Sigmoid colon (tissue), 6 donors: ENCODE measurements at regions not wholly inside any gene's neighbourhood (a gene's known extent, or its start where the extent isn't known, plus 50 kb on each side); places are given as distances from the start of the nearest gene placed in this dataset.
"Not testable (repeated sequence)": the region's sequence is repeated elsewhere in the genome, so short reads cannot be mapped to it uniquely, and the experiment has no call there.

ENCODE experiments used
- DNase-seq: peaks from one replicate; pipeline ENCODE4 v3.0.0-alpha.2; 2019
- H3K27ac ChIP-seq, 4 donors: fragments of 200-600 bp; sonication (generic); one replicate each; pipeline ENCODE4 v1.5.1; 2016 to 2019; ENCODE audit warnings: mild to moderate bottlenecking in 1 of 4
- H3K27me3 ChIP-seq, 3 donors: fragments of 200-600 bp; sonication (generic); one replicate each; pipeline ENCODE4 v1.5.1; 2019; ENCODE audit warnings: mild to moderate bottlenecking in 1 of 3
- H3K36me3 ChIP-seq, 4 donors: fragments of 200-600 bp; sonication (generic); one replicate each; pipeline ENCODE4 v1.5.1; 2016 to 2019
- H3K4me1 ChIP-seq, 4 donors: fragments of 200-600 bp; sonication (generic); one replicate each; pipeline ENCODE4 v1.5.1; 2017 to 2019
- H3K4me3 ChIP-seq, 4 donors: fragments of 200-600 bp; sonication (generic); one replicate each; pipeline ENCODE4 v1.5.1; 2017 to 2019; ENCODE audit warnings: mild to moderate bottlenecking in 2 of 4, moderate library complexity in 1 of 4
- H3K9me3 ChIP-seq, 4 donors: fragments of 200-600 bp in 3 of 4; sonication (generic) in 3 of 4; one replicate each; pipeline versions ENCODE4 v1.5.1 to v1.6.1; 2013 to 2019
- CTCF ChIP-seq, 4 experiments: fragments of 450-650 bp in 3 of 4; fragments of 200-600 bp in 1 of 4; IDR thresholded peaks; one replicate each; pipeline ENCODE4 v1.5.1; 2016 to 2019; ENCODE audit warnings: antibody characterized with exemption in 4 of 4, mild to moderate bottlenecking in 3 of 4, moderate library complexity in 2 of 4
- EP300 ChIP-seq, 4 donors: sonication (generic); formaldehyde crosslinking; IDR thresholded peaks; one replicate each; pipeline ENCODE4 v1.6.1; 2017; ENCODE audit warnings: antibody characterized with exemption in 4 of 4
- POLR2A ChIP-seq, 2 donors: fragments of 450-650 bp; IDR thresholded peaks; one replicate each; pipeline ENCODE4 v1.6.1; 2016; ENCODE audit warnings: antibody characterized with exemption in 2 of 2, mild to moderate bottlenecking in 2 of 2, moderate library complexity in 2 of 2
- POLR2AphosphoS5 ChIP-seq, 4 donors: sonication (generic); formaldehyde crosslinking; IDR thresholded peaks; one replicate each; pipeline ENCODE4 v1.6.1; 2017; ENCODE audit warnings: antibody characterized with exemption in 4 of 4
- WGBS, 2 donors: extraction: QIAGEN DNeasy Blood & Tissue Kit; methylation state at CpG; one replicate each; pipeline ENCODE4 v1.1.7; 2013; 5-methylcytosine and 5-hydroxymethylcytosine counted together
- intact Hi-C: fragments of 100-400 bp; cut with DNase I; formaldehyde crosslinking; loops from one replicate; pipeline ENCODE4 v1.15.1; 2023
- donor health status: healthy with polysubstance abuse.
- donor health status: healthy.

- TF ChIP-seq EP300 (IDR thresholded peaks at IDR 0.05): no peak
- TF ChIP-seq POLR2AphosphoS5 (IDR thresholded peaks at IDR 0.05): no peak
- TF ChIP-seq POLR2A (IDR thresholded peaks at IDR 0.05): no peak
- TF ChIP-seq CTCF (IDR thresholded peaks at IDR 0.05): no peak
- Histone ChIP-seq H3K9me3 (no peaks in the 10 kb centered on the region), H3K27me3 (no peaks in the 10 kb centered on the region), H3K4me3 (no peak overlapping the region), H3K36me3 (no peaks in the 10 kb centered on the region), H3K27ac (no peak overlapping the region), H3K4me1 (no peaks in the 10 kb centered on the region)
- 86 to 87% methylated on average over 3 of the region's 3 CpGs for WGBS, 2 donors
- intact Hi-C loops: no loop called here
- no peak for DNase-seq
Measured at GRCh38 chrX:139023531-139023930, 312.0 kb upstream of the FGF13 start.

GRCh38 chrX:139020801-139021200, 309.3 kb upstream of the FGF13 start:
- intact Hi-C loops: no loop called here
- Histone ChIP-seq H3K9me3 (no peaks in the 10 kb centered on the region), H3K36me3 (no peaks in the 10 kb centered on the region), H3K27me3 (no peaks in the 10 kb centered on the region), H3K4me3 (no peak overlapping the region), H3K4me1 (no peaks in the 10 kb centered on the region), H3K27ac (no peak overlapping the region)
- WGBS, 2 donors: 66 to 73% methylated on average over 3 of the region's 3 CpGs
- TF ChIP-seq CTCF (IDR thresholded peaks at IDR 0.05) (no peak), POLR2A (IDR thresholded peaks at IDR 0.05) (no peak), POLR2AphosphoS5 (IDR thresholded peaks at IDR 0.05) (no peak), EP300 (IDR thresholded peaks at IDR 0.05) (no peak)
- DNase-seq: no peak

GRCh38 chrX:139018436-139018835, 306.9 kb upstream of the FGF13 start:
- H3K4me1 ChIP-seq: no peaks in the 10 kb centered on the region
- no peaks in the 10 kb centered on the region for H3K36me3 ChIP-seq
- no peak overlapping the region for H3K4me3 ChIP-seq
- no peaks in the 10 kb centered on the region for H3K9me3 ChIP-seq
- DNase-seq: no peak
- H3K27me3 ChIP-seq: no peaks in the 10 kb centered on the region
- intact Hi-C loops: no loop called here
- no peak overlapping the region for H3K27ac ChIP-seq
- 66 to 81% methylated on average over 2 of the region's 2 CpGs for WGBS, 2 donors
- TF ChIP-seq EP300 (IDR thresholded peaks at IDR 0.05) (no peak), CTCF (IDR thresholded peaks at IDR 0.05) (no peak), POLR2AphosphoS5 (IDR thresholded peaks at IDR 0.05) (no peak), POLR2A (IDR thresholded peaks at IDR 0.05) (no peak)

GRCh38 chrX:139015627-139016026, 304.1 kb upstream of the FGF13 start:
- no peaks in the 10 kb centered on the region for H3K36me3 ChIP-seq
- no peaks in the 10 kb centered on the region for H3K9me3 ChIP-seq
- no peak overlapping the region for H3K27ac ChIP-seq
- no peak overlapping the region for H3K4me3 ChIP-seq
- TF ChIP-seq POLR2AphosphoS5 (IDR thresholded peaks at IDR 0.05) (no peak), EP300 (IDR thresholded peaks at IDR 0.05) (no peak), POLR2A (IDR thresholded peaks at IDR 0.05) (no peak), CTCF (IDR thresholded peaks at IDR 0.05) (no peak)
- DNase-seq: no peak
- intact Hi-C loops: no loop called here
- 89 to 90% methylated on average over 1 of the region's 1 CpG for WGBS, 2 donors
- H3K27me3 ChIP-seq: no peaks in the 10 kb centered on the region
- H3K4me1 ChIP-seq: no peaks in the 10 kb centered on the region

GRCh38 chrX:139008185-139008584, 296.7 kb upstream of the FGF13 start:
- no peaks in the 10 kb centered on the region for H3K9me3 ChIP-seq
- whole genome bisulfite sequencing, 2 donors: 74 to 83% methylated on average over 4 of the region's 4 CpGs
- no peak overlapping the region for H3K4me3 ChIP-seq
- no peak for DNase-seq
- H3K4me1 ChIP-seq: no peaks in the 10 kb centered on the region
- intact Hi-C loops: no loop called here
- no peaks in the 10 kb centered on the region for H3K36me3 ChIP-seq
- no peaks in the 10 kb centered on the region for H3K27me3 ChIP-seq
- no peak for TF ChIP-seq POLR2AphosphoS5 (IDR thresholded peaks at IDR 0.05)
- TF ChIP-seq EP300 (IDR thresholded peaks at IDR 0.05): no peak
- no peak for TF ChIP-seq POLR2A (IDR thresholded peaks at IDR 0.05)
- no peak overlapping the region for H3K27ac ChIP-seq

- H3K4me1 ChIP-seq, H3K27me3 ChIP-seq, intact Hi-C loops, DNase-seq, H3K4me3 ChIP-seq, H3K9me3 ChIP-seq, H3K27ac ChIP-seq, H3K36me3 ChIP-seq: not testable (repeated sequence)
- WGBS, 2 donors: 93 to 95% methylated on average over 27 of the region's 34 CpGs
Measured at GRCh38 chrX:139003856-139004527, 292.5 kb upstream of the FGF13 start.
